ENCODE measurements at regions not wholly inside any gene's neighbourhood (a gene's known extent, or its start where the extent isn't known, plus 50 kb on each side); places are given as distances from the start of the nearest gene placed in this dataset.

DNA sequence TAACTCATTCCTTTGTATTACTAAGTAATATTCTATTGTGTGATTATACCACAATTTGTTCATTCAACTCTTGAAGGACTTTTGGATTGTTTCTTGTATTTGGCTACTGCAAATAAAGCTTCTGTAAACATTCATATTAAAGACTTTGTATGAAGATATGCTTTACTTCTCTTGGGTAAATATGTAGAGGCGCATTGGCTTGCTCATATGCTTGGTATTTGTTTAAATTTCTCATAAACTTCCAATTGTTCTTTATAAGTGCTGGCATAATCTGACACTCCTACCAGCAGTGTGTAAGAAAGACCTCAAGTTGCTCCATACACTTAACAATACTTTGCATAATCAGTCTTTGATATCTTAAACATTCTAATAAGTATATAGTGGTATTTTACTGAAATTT, 792.8 kb upstream of the LRRTM1 start:
- H3K9ac ChIP-seq (ENCODE audit: low read length in 3 of 3), result no peak overlapping the region
- no peaks in the 10 kb centered on the region for H3K9me3 ChIP-seq (ENCODE audit: control insufficient read depth in 2 of 3, insufficient read depth in 1 of 3, low read length in 3 of 3)
- no peak overlapping the region for H3K4me3 ChIP-seq (ENCODE audit: low read length in 3 of 3)
- DNase-seq, result no peak
- intact Hi-C loops (cut with DNase I), result no loop called here
- no peaks in the 10 kb centered on the region for H3K36me3 ChIP-seq (ENCODE audit: control insufficient read depth in 2 of 3, insufficient read depth in 3 of 3, low read length in 3 of 3)
- FAIRE-seq, result no peak
- no peaks in the 10 kb centered on the region for H3K4me1 ChIP-seq (ENCODE audit: control insufficient read depth in 2 of 3, insufficient read depth in 2 of 3, low read depth in 1 of 3, low read length in 3 of 3)
- TF ChIP-seq, protein P1, sequence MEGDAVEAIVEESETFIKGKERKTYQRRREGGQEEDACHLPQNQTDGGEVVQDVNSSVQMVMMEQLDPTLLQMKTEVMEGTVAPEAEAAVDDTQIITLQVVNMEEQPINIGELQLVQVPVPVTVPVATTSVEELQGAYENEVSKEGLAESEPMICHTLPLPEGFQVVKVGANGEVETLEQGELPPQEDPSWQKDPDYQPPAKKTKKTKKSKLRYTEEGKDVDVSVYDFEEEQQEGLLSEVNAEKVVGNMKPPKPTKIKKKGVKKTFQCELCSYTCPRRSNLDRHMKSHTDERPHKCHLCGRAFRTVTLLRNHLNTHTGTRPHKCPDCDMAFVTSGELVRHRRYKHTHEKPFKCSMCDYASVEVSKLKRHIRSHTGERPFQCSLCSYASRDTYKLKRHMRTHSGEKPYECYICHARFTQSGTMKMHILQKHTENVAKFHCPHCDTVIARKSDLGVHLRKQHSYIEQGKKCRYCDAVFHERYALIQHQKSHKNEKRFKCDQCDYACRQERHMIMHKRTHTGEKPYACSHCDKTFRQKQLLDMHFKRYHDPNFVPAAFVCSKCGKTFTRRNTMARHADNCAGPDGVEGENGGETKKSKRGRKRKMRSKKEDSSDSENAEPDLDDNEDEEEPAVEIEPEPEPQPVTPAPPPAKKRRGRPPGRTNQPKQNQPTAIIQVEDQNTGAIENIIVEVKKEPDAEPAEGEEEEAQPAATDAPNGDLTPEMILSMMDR (IDR thresholded peaks at IDR 0.05; ENCODE audit: borderline replicate concordance, extremely low read depth, insufficient read depth), result no peak
- no peaks in the 10 kb centered on the region for H3K27me3 ChIP-seq (ENCODE audit: control insufficient read depth, insufficient read depth, low read length)
- H3K27ac ChIP-seq (ENCODE audit: low read depth in 2 of 2, low read length in 2 of 2), result no peak overlapping the region

DNA sequence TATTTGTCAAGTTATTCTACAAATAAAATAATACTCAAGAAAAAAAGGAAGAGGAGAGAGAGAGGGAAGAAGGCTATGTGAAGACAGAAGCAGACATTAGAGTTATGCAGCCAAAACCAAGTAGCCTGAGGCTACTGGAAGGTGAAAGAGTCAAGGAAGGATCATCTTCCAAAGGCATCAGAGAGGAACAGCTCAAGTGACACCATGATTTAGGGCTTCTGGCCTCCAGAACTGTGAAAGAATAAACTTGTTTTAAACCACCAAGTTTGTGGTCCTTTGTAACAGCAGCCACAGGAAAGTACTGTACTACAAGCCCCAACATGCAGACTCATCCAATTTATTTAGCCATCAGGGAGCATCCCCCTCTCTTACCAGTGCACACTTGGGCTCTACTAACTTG, 788.5 kb upstream of the LRRTM1 start:
- no peaks in the 10 kb centered on the region for H3K9me3 ChIP-seq (ENCODE audit: control insufficient read depth in 2 of 3, insufficient read depth in 1 of 3, low read length in 3 of 3)
- intact Hi-C loops (cut with DNase I), result no loop called here
- H3K4me3 ChIP-seq (ENCODE audit: low read length in 3 of 3), result no peak overlapping the region
- DNase-seq (peak in 3 of 5 donors; percentile 9 to 29 (median 28)), FAIRE-seq (no peak)
- H3K27ac ChIP-seq (ENCODE audit: low read depth in 2 of 2, low read length in 2 of 2), result no peak overlapping the region
- no peaks in the 10 kb centered on the region for H3K27me3 ChIP-seq (ENCODE audit: control insufficient read depth, insufficient read depth, low read length)
- H3K9ac ChIP-seq (ENCODE audit: low read length in 3 of 3), result no peak overlapping the region
- TF ChIP-seq, protein P1 (IDR thresholded peaks at IDR 0.05; ENCODE audit: borderline replicate concordance, extremely low read depth, insufficient read depth), result no peak
- H3K36me3 ChIP-seq (ENCODE audit: control insufficient read depth in 2 of 3, insufficient read depth in 3 of 3, low read length in 3 of 3), result no peaks in the 10 kb centered on the region
- H3K4me1 ChIP-seq (ENCODE audit: control insufficient read depth in 2 of 3, insufficient read depth in 2 of 3, low read depth in 1 of 3, low read length in 3 of 3), result no peaks in the 10 kb centered on the region

DNA sequence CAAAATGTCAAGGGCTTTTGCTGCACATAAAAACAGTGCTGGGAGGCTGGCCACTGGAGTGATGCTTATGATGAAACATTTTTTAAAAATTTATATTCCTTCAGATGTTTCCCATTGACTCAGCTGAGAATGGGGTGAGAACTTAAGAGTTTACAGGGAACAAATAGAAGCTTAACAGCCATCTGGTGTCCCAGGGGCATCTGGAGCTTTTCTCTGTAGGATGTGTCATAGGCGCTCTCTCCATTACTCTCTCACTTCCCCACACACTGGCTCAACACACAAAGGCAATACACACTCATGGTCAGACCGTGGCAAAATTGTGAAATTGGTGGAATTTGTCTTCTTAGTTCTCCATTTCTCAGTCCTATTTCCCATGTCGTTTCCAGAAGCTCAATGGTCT, 783.1 kb upstream of the LRRTM1 start:
- Histone ChIP-seq H3K27ac (ENCODE audit: low read depth in 2 of 2, low read length in 2 of 2) (no peak overlapping the region), H3K36me3 (ENCODE audit: control insufficient read depth in 2 of 3, insufficient read depth in 3 of 3, low read length in 3 of 3) (no peaks in the 10 kb centered on the region), H3K9ac (ENCODE audit: low read length in 3 of 3) (no peak overlapping the region), H3K9me3 (ENCODE audit: control insufficient read depth in 2 of 3, insufficient read depth in 1 of 3, low read length in 3 of 3) (no peaks in the 10 kb centered on the region), H3K4me3 (ENCODE audit: low read length in 3 of 3) (no peak overlapping the region), H3K4me1 (ENCODE audit: control insufficient read depth in 2 of 3, insufficient read depth in 2 of 3, low read depth in 1 of 3, low read length in 3 of 3) (no peaks in the 10 kb centered on the region), H3K27me3 (ENCODE audit: control insufficient read depth, insufficient read depth, low read length) (no peaks in the 10 kb centered on the region)
- TF ChIP-seq, protein P1 (IDR thresholded peaks at IDR 0.05; ENCODE audit: borderline replicate concordance, extremely low read depth, insufficient read depth), result no peak
- FAIRE-seq, result no peak
- intact Hi-C loops (cut with DNase I), result no loop called here
- no peak for DNase-seq

DNA sequence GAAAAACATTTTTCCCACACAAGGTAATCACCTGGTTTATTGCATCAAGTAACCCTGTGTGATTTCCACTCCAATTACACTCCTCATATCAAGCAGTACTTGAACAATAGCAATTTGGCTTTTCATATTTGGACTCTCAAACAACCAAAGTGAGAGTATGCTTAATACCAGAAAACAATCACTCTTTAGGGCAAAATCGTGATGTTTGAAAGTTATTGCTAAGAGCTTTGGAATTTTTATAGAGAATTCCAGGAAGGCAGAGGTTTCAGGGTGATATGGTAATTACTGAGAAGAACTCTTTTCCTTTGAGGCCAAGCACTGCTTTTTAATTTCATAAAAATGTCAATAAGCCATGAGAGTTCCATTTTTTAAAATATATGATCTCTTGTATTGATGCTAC, 779.5 kb upstream of the LRRTM1 start:
- Histone ChIP-seq H3K9me3 (ENCODE audit: control insufficient read depth in 2 of 3, insufficient read depth in 1 of 3, low read length in 3 of 3) (no peaks in the 10 kb centered on the region), H3K27me3 (ENCODE audit: control insufficient read depth, insufficient read depth, low read length) (no peaks in the 10 kb centered on the region), H3K4me1 (ENCODE audit: control insufficient read depth in 2 of 3, insufficient read depth in 2 of 3, low read depth in 1 of 3, low read length in 3 of 3) (no peaks in the 10 kb centered on the region), H3K36me3 (ENCODE audit: control insufficient read depth in 2 of 3, insufficient read depth in 3 of 3, low read length in 3 of 3) (no peaks in the 10 kb centered on the region), H3K9ac (ENCODE audit: low read length in 3 of 3) (no peak overlapping the region), H3K4me3 (ENCODE audit: low read length in 3 of 3) (no peak overlapping the region), H3K27ac (ENCODE audit: low read depth in 2 of 2, low read length in 2 of 2) (no peak overlapping the region)
- DNase-seq (no peak), FAIRE-seq (no peak)
- intact Hi-C loops (cut with DNase I), result no loop called here
- TF ChIP-seq, protein P1 (IDR thresholded peaks at IDR 0.05; ENCODE audit: borderline replicate concordance, extremely low read depth, insufficient read depth), result no peak
